CD4-positive, alpha-beta T cell (primary cell): ENCODE measurements at regions not wholly inside any gene's neighbourhood (a gene's known extent, or its start where the extent isn't known, plus 50 kb on each side); places are given as distances from the start of the nearest gene placed in this dataset.

Experiments
- ATAC-seq: fragments of 200-7000 bp; cut with Tn5 transposase; one replicate; pipeline ENCODE4 v1.10.0; 2022; ENCODE audit warnings: mild to moderate bottlenecking; ENCODE audit not compliant: poor library complexity
- CTCF ChIA-PET: fragments of 350-600 bp; sonication (Branson Sonifier 250); formaldehyde crosslinking; loops from one replicate; lab custom pipeline; 2021; ENCODE audit warnings: antibody characterized with exemption, inconsistent platforms; lab: Charles Lee
- POLR2A ChIA-PET: fragments of 350-600 bp; sonication (Branson Sonifier 250); formaldehyde crosslinking; loops from one replicate; lab custom pipeline; 2021; ENCODE audit warnings: antibody characterized with exemption, inconsistent platforms; lab: Charles Lee
- DNase-seq, 14 experiments: peaks; one replicate each; pipeline ENCODE4 v3.0.0-alpha.2; 2013 to 2020; ENCODE audit warnings: mixed read lengths in 2 of 14
- H3K27ac ChIP-seq, 2 donors: one replicate each; pipeline versions ENCODE4 v1.5.1 to v1.7.0; 2013; ENCODE audit warnings: low read length in 2 of 2, low read depth in 1 of 2, mild to moderate bottlenecking in 1 of 2
- H3K27me3 ChIP-seq, 2 experiments: 1 replicate in 1 of 2; 2 replicates in 1 of 2; pipeline versions ENCODE4 v1.6.1 to v1.7.0; 2013; ENCODE audit warnings: low read length in 2 of 2, control low read depth in 1 of 2, mild to moderate bottlenecking in 1 of 2, moderate library complexity in 1 of 2; ENCODE audit not compliant: insufficient read depth in 2 of 2, control insufficient read depth in 1 of 2
- H3K36me3 ChIP-seq: one replicate; pipeline ENCODE4 v1.6.1; 2013; ENCODE audit warnings: low read length, control low read depth; ENCODE audit not compliant: insufficient read depth
- H3K4me1 ChIP-seq: one replicate; pipeline ENCODE4 v1.6.1; 2013; ENCODE audit warnings: low read length, control low read depth; ENCODE audit not compliant: insufficient read depth
- H3K4me3 ChIP-seq: one replicate; pipeline ENCODE4 v1.5.1; 2013; ENCODE audit warnings: mild to moderate bottlenecking, low read length, moderate library complexity
- H3K9me3 ChIP-seq, 2 experiments: 1 replicate in 1 of 2; 2 replicates in 1 of 2; pipeline versions ENCODE4 v1.6.1 to v1.7.0; 2013; ENCODE audit warnings: low read length in 2 of 2, mild to moderate bottlenecking in 2 of 2, control low read depth in 1 of 2, moderate library complexity in 1 of 2; ENCODE audit not compliant: control insufficient read depth in 1 of 2, insufficient read depth in 1 of 2
- H3K27ac Mint-ChIP-seq: one replicate; pipeline ENCODE4 v1.8.0; 2020; ENCODE audit warnings: mixed read lengths
- H3K27me3 Mint-ChIP-seq: one replicate; pipeline ENCODE4 v1.8.0; 2021; ENCODE audit warnings: mixed read lengths
- H3K36me3 Mint-ChIP-seq: one replicate; pipeline ENCODE4 v1.8.0; 2021; ENCODE audit warnings: low read depth, mixed read lengths
- H3K4me1 Mint-ChIP-seq: one replicate; pipeline ENCODE4 v1.8.0; 2021; ENCODE audit warnings: low read depth, mixed read lengths
- H3K4me3 Mint-ChIP-seq: one replicate; pipeline ENCODE4 v1.8.0; 2020; ENCODE audit warnings: mild to moderate bottlenecking, mixed read lengths
- H3K9me3 Mint-ChIP-seq: one replicate; pipeline ENCODE4 v1.8.0; 2020; ENCODE audit warnings: mixed read lengths
- CTCF ChIP-seq: fragments of 200-600 bp; IDR thresholded peaks from one replicate; pipeline ENCODE4 v1.8.0; 2022; ENCODE audit warnings: antibody characterized with exemption, mild to moderate bottlenecking
- intact Hi-C, 2 experiments: fragments of 100-400 bp; cut with DNase I in 1 of 2; cut with micrococcal nuclease in 1 of 2; formaldehyde crosslinking; loops; one replicate each; pipeline versions ENCODE4 v1.15.1 to v1.9.0; 2023 to 2025; cut with DNase I, micrococcal nuclease

GRCh38 chr5:159801303-159801702 lies 115.0 kb upstream of the ADRA1B start:
- H3K36me3 ChIP-seq: no peaks in the 10 kb centered on the region
- peaks cover 0 to 6% of the 10 kb centered on the region in 2 experiments for H3K27me3 ChIP-seq
- H3K4me1 Mint-ChIP-seq: no peaks in the 10 kb centered on the region
- H3K36me3 Mint-ChIP-seq: no peaks in the 10 kb centered on the region
- DNase-seq (no peak), ATAC-seq (no peak)
- H3K27me3 Mint-ChIP-seq: peaks cover 29% of the 10 kb centered on the region
- no peaks in the 10 kb centered on the region for H3K4me1 ChIP-seq
- H3K4me3 Mint-ChIP-seq: no peak overlapping the region
- no peaks in the 10 kb centered on the region for H3K9me3 Mint-ChIP-seq
- H3K27ac Mint-ChIP-seq: no peak overlapping the region
- POLR2A ChIA-PET: no interaction called here
- no peak overlapping the region for H3K4me3 ChIP-seq
- CTCF ChIA-PET: interaction anchor here (0.6 kb wide), 1 partner anchor 270 kb away, joined by 3 read pairs; no protein-coding TSS in a partner anchor
- no peak overlapping the region for H3K27ac ChIP-seq
- H3K9me3 ChIP-seq: no peaks in the 10 kb centered on the region
- no peak for TF ChIP-seq CTCF
- intact Hi-C loops: no loop called here

- ChIA-PET CTCF (interaction anchor here (0.6 to 0.7 kb wide), 2 partner anchors 15 to 437 kb away, joined by 3 read pairs; no protein-coding TSS in a partner anchor), POLR2A (no interaction called here)
- no peak overlapping the region for H3K4me3 Mint-ChIP-seq
- no peaks in the 10 kb centered on the region for H3K4me1 Mint-ChIP-seq
- peaks cover 0 to 6% of the 10 kb centered on the region in 2 experiments for H3K27me3 ChIP-seq
- H3K36me3 Mint-ChIP-seq: no peaks in the 10 kb centered on the region
- no peaks in the 10 kb centered on the region for H3K4me1 ChIP-seq
- H3K36me3 ChIP-seq: no peaks in the 10 kb centered on the region
- H3K4me3 ChIP-seq: no peak overlapping the region
- no peak overlapping the region for H3K27ac Mint-ChIP-seq
- peaks cover 34% of the 10 kb centered on the region for H3K27me3 Mint-ChIP-seq
- intact Hi-C loops: no loop called here
- DNase-seq: no peak
- no peak for ATAC-seq
- no peak for TF ChIP-seq CTCF
- H3K9me3 ChIP-seq: no peaks in the 10 kb centered on the region
- H3K9me3 Mint-ChIP-seq: peaks cover 2% of the 10 kb centered on the region
- no peak overlapping the region for H3K27ac ChIP-seq
These were observed 113.6 kb upstream of the ADRA1B start for GRCh38 chr5:159802661-159803060.

GRCh38 chr5:159804121-159804520 lies 112.2 kb upstream of the ADRA1B start:
- Histone ChIP-seq H3K27ac (no peak overlapping the region), H3K4me1 (no peaks in the 10 kb centered on the region), H3K27me3 (peaks cover 0 to 6% of the 10 kb centered on the region in 2 experiments), H3K9me3 (no peaks in the 10 kb centered on the region), H3K4me3 (no peak overlapping the region), H3K36me3 (no peaks in the 10 kb centered on the region)
- intact Hi-C loops: no loop called here
- DNase-seq (no peak), ATAC-seq (no peak)
- Mint-ChIP-seq H3K4me1 (no peaks in the 10 kb centered on the region), H3K27me3 (peaks cover 34% of the 10 kb centered on the region), H3K36me3 (no peaks in the 10 kb centered on the region), H3K9me3 (peaks cover 2% of the 10 kb centered on the region), H3K4me3 (no peak overlapping the region), H3K27ac (no peak overlapping the region)
- POLR2A ChIA-PET: no interaction called here
- TF ChIP-seq CTCF: no peak
- CTCF ChIA-PET: no interaction called here
